Parathyroid adenoma (tissue), 2 donors: ENCODE measurements at regions not wholly inside any gene's neighbourhood (a gene's known extent, or its start where the extent isn't known, plus 50 kb on each side); places are given as distances from the start of the nearest gene placed in this dataset.

ENCODE experiments used
- H2AFZ ChIP-seq: fragments of 300-600 bp; sonication (generic); one replicate; pipeline ENCODE4 v1.7.0; 2017; ENCODE audit warnings: antibody characterized with exemption, mild to moderate bottlenecking
- H3K27ac ChIP-seq: fragments of 300-600 bp; sonication (generic); one replicate; pipeline ENCODE4 v1.7.0; 2017
- H3K27me3 ChIP-seq: fragments of 300-600 bp; sonication (generic); one replicate; pipeline ENCODE4 v1.7.0; 2017; ENCODE audit warnings: low read length; ENCODE audit not compliant: control insufficient read depth, insufficient read depth
- H3K36me3 ChIP-seq: fragments of 300-600 bp; sonication (generic); one replicate; pipeline ENCODE4 v1.7.0; 2017; ENCODE audit warnings: low read length; ENCODE audit not compliant: control insufficient read depth, insufficient read depth
- H3K4me1 ChIP-seq: fragments of 300-600 bp; sonication (generic); one replicate; pipeline ENCODE4 v1.7.0; 2017; ENCODE audit warnings: control low read depth
- H3K4me2 ChIP-seq: fragments of 300-600 bp; sonication (generic); one replicate; pipeline ENCODE4 v1.7.0; 2017; ENCODE audit warnings: low read length
- H3K4me3 ChIP-seq: fragments of 300-600 bp; sonication (generic); one replicate; pipeline ENCODE4 v1.7.0; 2017; ENCODE audit warnings: low read depth, low read length
- H3K79me2 ChIP-seq: fragments of 300-600 bp; sonication (generic); one replicate; pipeline ENCODE4 v1.7.0; 2017; ENCODE audit warnings: control low read depth
- H3K9ac ChIP-seq: fragments of 300-600 bp; sonication (generic); one replicate; pipeline ENCODE4 v1.7.0; 2017; ENCODE audit warnings: mild to moderate bottlenecking
- H3K9me3 ChIP-seq: fragments of 300-600 bp; sonication (generic); one replicate; pipeline ENCODE4 v1.7.0; 2017; ENCODE audit warnings: low read length; ENCODE audit not compliant: control insufficient read depth
- CTCF ChIP-seq: fragments of 300-600 bp; sonication (generic); IDR thresholded peaks from one replicate; pipeline ENCODE4 v1.7.0; 2017; ENCODE audit warnings: antibody characterized with exemption, mild to moderate bottlenecking
- donor health status: primary hyperparathyroidism.

- no peak overlapping the region for H2AFZ ChIP-seq
- H3K4me3 ChIP-seq: no peak overlapping the region
- no peak overlapping the region for H3K27ac ChIP-seq
- H3K4me2 ChIP-seq: no peak overlapping the region
- no peaks in the 10 kb centered on the region for H3K36me3 ChIP-seq
- no peaks in the 10 kb centered on the region for H3K4me1 ChIP-seq
- H3K9me3 ChIP-seq: no peaks in the 10 kb centered on the region
- no peaks in the 10 kb centered on the region for H3K79me2 ChIP-seq
- TF ChIP-seq CTCF: no peak
- no peak overlapping the region for H3K9ac ChIP-seq
- no peaks in the 10 kb centered on the region for H3K27me3 ChIP-seq
These were observed 484.5 kb upstream of the ZMIZ1 start for GRCh38 chr10:78584266-78584665.

- H3K27ac ChIP-seq: no peak overlapping the region
These were observed 484.1 kb upstream of the ZMIZ1 start for GRCh38 chr10:78584681-78585080.

GRCh38 chr10:78585952-78586351, 482.8 kb upstream of the ZMIZ1 start:
- no peak overlapping the region for H3K4me2 ChIP-seq
- no peaks in the 10 kb centered on the region for H3K9me3 ChIP-seq
- no peaks in the 10 kb centered on the region for H3K27me3 ChIP-seq
- no peaks in the 10 kb centered on the region for H3K36me3 ChIP-seq
- no peaks in the 10 kb centered on the region for H3K79me2 ChIP-seq
- H2AFZ ChIP-seq: no peak overlapping the region
- no peaks in the 10 kb centered on the region for H3K4me1 ChIP-seq
- TF ChIP-seq CTCF: no peak
- no peak overlapping the region for H3K4me3 ChIP-seq
- H3K9ac ChIP-seq: no peak overlapping the region
- H3K27ac ChIP-seq: no peak overlapping the region

More at GRCh38 chr10:78584681-78585080, 484.1 kb upstream of the ZMIZ1 start:
- H3K9ac ChIP-seq: no peak overlapping the region
- H3K4me1 ChIP-seq: no peaks in the 10 kb centered on the region
- H3K27me3 ChIP-seq: no peaks in the 10 kb centered on the region
- no peak overlapping the region for H3K4me2 ChIP-seq
- H3K79me2 ChIP-seq: no peaks in the 10 kb centered on the region
- TF ChIP-seq CTCF: no peak
- no peaks in the 10 kb centered on the region for H3K36me3 ChIP-seq
- no peak overlapping the region for H3K4me3 ChIP-seq
- H2AFZ ChIP-seq: no peak overlapping the region
- no peaks in the 10 kb centered on the region for H3K9me3 ChIP-seq

GRCh38 chr10:78588194-78588811, 480.5 kb upstream of the ZMIZ1 start:
- no peaks in the 10 kb centered on the region for H3K79me2 ChIP-seq
- no peaks in the 10 kb centered on the region for H3K27me3 ChIP-seq
- TF ChIP-seq CTCF: no peak
- H3K4me1 ChIP-seq: no peaks in the 10 kb centered on the region
- H3K4me3 ChIP-seq: no peak overlapping the region
- no peak overlapping the region for H2AFZ ChIP-seq
- no peaks in the 10 kb centered on the region for H3K9me3 ChIP-seq
- H3K4me2 ChIP-seq: no peak overlapping the region
- H3K27ac ChIP-seq: no peak overlapping the region
- H3K36me3 ChIP-seq: no peaks in the 10 kb centered on the region
- no peak overlapping the region for H3K9ac ChIP-seq

- no peak overlapping the region for H3K9ac ChIP-seq
- no peak overlapping the region for H3K27ac ChIP-seq
These were observed 479.1 kb upstream of the ZMIZ1 start for GRCh38 chr10:78589687-78590086.

More at GRCh38 chr10:78589687-78590086, 479.1 kb upstream of the ZMIZ1 start:
- Histone ChIP-seq H3K4me2 (no peak overlapping the region), H2AFZ (no peak overlapping the region), H3K79me2 (no peaks in the 10 kb centered on the region), H3K27me3 (no peaks in the 10 kb centered on the region), H3K4me1 (no peaks in the 10 kb centered on the region), H3K36me3 (no peaks in the 10 kb centered on the region), H3K9me3 (no peaks in the 10 kb centered on the region), H3K4me3 (no peak overlapping the region)
- TF ChIP-seq CTCF: no peak
